ENCODE measurements at regions not wholly inside any gene's neighbourhood (a gene's known extent, or its start where the extent isn't known, plus 50 kb on each side); places are given as distances from the start of the nearest gene placed in this dataset.
"Not testable (repeated sequence)": the region's sequence is repeated elsewhere in the genome, so short reads cannot be mapped to it uniquely, and the experiment has no call there.

GRCh38 chr6:95741045-95741444 lies 163.7 kb downstream of the MANEA start:
- WGBS, 2 donors, result 62 to 63% methylated on average over 4 of the region's 4 CpGs

DNA sequence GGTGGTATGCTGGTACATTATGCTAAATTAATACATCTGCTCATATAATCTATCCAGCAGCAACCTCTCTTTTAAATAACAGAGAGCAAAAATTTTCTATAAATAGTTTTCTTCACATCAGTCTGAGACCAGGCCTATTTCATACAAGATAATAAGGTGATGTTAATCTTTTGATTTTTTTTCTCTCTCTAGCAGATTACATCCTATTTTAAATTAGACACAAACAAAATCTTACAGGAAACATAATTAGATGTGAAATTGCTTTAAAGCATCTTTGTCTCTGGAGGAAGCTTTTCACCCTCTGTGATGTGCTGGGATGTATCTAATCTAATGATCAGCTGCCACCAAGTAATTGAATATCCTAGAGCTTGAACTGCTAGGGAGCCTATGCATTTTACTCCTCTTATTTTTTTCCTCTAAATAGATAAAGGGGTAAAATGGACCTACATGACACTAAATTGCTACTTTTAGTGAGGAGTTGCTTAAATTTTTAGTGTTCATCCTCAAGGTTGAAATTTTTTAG lies 165.5 kb downstream of the MANEA start:
- Histone ChIP-seq H3K9me3 (ENCODE audit: control insufficient read depth in 4 of 4, insufficient read depth in 3 of 4, low read length in 3 of 4) (no peaks in the 10 kb centered on the region), H3K27me3 (ENCODE audit: control insufficient read depth in 3 of 3, insufficient read depth in 3 of 3, low read length in 2 of 3) (no peaks in the 10 kb centered on the region), H3K27ac (ENCODE audit: low read depth in 1 of 2, low read length in 1 of 2) (no peak overlapping the region), H3K9ac (ENCODE audit: insufficient read depth in 1 of 2, low read length in 2 of 2) (no peak overlapping the region), H3K4me1 (ENCODE audit: control insufficient read depth in 5 of 5, insufficient read depth in 5 of 5, low read length in 5 of 5) (no peaks in the 10 kb centered on the region), H3K4me3 (no peak overlapping the region), H3K36me3 (ENCODE audit: control insufficient read depth in 4 of 4, insufficient read depth in 4 of 4, low read length in 4 of 4) (no peaks in the 10 kb centered on the region)
- DNase-seq (no peak), ATAC-seq (ENCODE audit: insufficient read depth, low FRiP score) (no peak)
- TF ChIP-seq, protein P1, sequence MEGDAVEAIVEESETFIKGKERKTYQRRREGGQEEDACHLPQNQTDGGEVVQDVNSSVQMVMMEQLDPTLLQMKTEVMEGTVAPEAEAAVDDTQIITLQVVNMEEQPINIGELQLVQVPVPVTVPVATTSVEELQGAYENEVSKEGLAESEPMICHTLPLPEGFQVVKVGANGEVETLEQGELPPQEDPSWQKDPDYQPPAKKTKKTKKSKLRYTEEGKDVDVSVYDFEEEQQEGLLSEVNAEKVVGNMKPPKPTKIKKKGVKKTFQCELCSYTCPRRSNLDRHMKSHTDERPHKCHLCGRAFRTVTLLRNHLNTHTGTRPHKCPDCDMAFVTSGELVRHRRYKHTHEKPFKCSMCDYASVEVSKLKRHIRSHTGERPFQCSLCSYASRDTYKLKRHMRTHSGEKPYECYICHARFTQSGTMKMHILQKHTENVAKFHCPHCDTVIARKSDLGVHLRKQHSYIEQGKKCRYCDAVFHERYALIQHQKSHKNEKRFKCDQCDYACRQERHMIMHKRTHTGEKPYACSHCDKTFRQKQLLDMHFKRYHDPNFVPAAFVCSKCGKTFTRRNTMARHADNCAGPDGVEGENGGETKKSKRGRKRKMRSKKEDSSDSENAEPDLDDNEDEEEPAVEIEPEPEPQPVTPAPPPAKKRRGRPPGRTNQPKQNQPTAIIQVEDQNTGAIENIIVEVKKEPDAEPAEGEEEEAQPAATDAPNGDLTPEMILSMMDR (IDR thresholded peaks at IDR 0.05; ENCODE audit: control extremely low read depth, extremely low read depth), result no peak

More at GRCh38 chr6:95741045-95741444, 163.7 kb downstream of the MANEA start:
- Histone ChIP-seq H3K4me1 (ENCODE audit: control insufficient read depth in 5 of 5, insufficient read depth in 5 of 5, low read length in 5 of 5) (no peaks in the 10 kb centered on the region), H3K27me3 (ENCODE audit: control insufficient read depth in 3 of 3, insufficient read depth in 3 of 3, low read length in 2 of 3) (no peaks in the 10 kb centered on the region), H3K9ac (ENCODE audit: insufficient read depth in 1 of 2, low read length in 2 of 2) (no peak overlapping the region), H3K9me3 (ENCODE audit: control insufficient read depth in 4 of 4, insufficient read depth in 3 of 4, low read length in 3 of 4) (no peaks in the 10 kb centered on the region), H3K36me3 (ENCODE audit: control insufficient read depth in 4 of 4, insufficient read depth in 4 of 4, low read length in 4 of 4) (no peaks in the 10 kb centered on the region), H3K4me3 (no peak overlapping the region), H3K27ac (ENCODE audit: low read depth in 1 of 2, low read length in 1 of 2) (no peak overlapping the region)
- ATAC-seq (ENCODE audit: insufficient read depth, low FRiP score), result no peak
- no peak for DNase-seq
- TF ChIP-seq, protein P1 (IDR thresholded peaks at IDR 0.05; ENCODE audit: control extremely low read depth, extremely low read depth), result no peak

DNA sequence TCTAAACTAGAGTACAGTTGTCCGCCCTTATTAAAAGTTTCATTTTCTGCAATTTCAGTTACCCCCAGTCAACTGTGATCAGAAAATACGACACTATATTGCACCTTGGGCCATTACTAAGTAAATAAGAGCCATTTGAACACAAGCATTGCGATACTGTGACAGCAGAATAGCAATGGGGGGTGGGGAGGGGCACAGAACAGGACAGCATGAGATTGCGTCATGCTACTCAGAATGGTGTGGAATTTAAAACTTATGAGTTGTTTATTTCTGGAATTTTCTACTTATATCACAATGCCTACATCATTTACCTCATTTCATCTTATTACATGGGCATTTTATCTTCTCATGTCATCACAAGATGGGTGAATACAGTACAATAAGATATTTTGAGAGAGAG lies 166.3 kb downstream of the MANEA start:
- WGBS, 2 donors, result 66 to 72% methylated on average over 4 of the region's 4 CpGs
- H3K9ac ChIP-seq (ENCODE audit: insufficient read depth in 1 of 2, low read length in 2 of 2), result no peak overlapping the region
- H3K36me3 ChIP-seq (ENCODE audit: control insufficient read depth in 4 of 4, insufficient read depth in 4 of 4, low read length in 4 of 4), result no peaks in the 10 kb centered on the region
- TF ChIP-seq, protein P1 (IDR thresholded peaks at IDR 0.05; ENCODE audit: control extremely low read depth, extremely low read depth), result no peak
- H3K27me3 ChIP-seq (ENCODE audit: control insufficient read depth in 3 of 3, insufficient read depth in 3 of 3, low read length in 2 of 3), result no peaks in the 10 kb centered on the region
- no peaks in the 10 kb centered on the region for H3K9me3 ChIP-seq (ENCODE audit: control insufficient read depth in 4 of 4, insufficient read depth in 3 of 4, low read length in 3 of 4)
- DNase-seq, result no peak
- H3K4me1 ChIP-seq (ENCODE audit: control insufficient read depth in 5 of 5, insufficient read depth in 5 of 5, low read length in 5 of 5), result no peaks in the 10 kb centered on the region
- no peak for ATAC-seq (ENCODE audit: insufficient read depth, low FRiP score)
- H3K4me3 ChIP-seq, result no peak overlapping the region
- H3K27ac ChIP-seq (ENCODE audit: low read depth in 1 of 2, low read length in 1 of 2), result no peak overlapping the region

DNA sequence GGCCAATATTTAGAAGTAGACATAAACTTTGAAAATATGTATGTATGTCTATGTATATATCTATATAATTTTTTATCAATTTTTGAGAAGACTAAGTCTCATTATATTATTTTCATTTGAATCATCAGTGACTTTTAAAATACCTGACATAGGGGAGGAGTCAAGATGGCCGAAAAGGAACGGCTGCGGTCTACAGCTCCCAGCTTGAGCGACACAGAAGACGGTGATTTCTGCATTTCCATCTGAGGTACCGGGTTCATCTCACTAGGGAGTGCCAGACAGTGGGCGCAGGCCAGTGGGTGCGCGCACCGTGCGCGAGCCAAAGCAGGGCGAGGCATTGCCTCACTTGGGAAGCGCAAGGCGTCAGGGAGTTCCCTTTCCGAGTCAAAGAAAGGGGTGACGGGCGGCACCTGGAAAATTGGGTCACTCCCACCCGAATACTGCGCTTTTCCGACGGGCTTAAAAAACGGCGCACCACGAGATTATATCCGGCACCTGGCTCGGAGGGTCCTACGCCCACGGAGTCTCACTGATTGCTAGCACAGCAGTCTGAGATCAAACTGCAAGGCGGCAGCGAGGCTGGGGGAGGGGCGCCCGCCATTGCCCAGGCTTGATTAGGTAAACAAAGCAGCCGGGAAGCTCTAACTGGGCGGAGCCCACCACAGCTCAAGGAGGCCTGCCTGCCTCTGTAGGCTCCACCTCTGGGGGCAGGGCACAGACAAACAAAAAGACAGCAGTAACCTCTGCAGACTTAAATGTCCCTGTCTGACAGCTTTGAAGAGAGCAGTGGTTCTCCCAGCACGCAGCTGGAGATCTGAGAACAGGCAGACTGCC lies 181.1 kb downstream of the MANEA start:
- H3K9ac ChIP-seq (ENCODE audit: insufficient read depth in 1 of 2, low read length in 2 of 2); H3K27ac ChIP-seq (ENCODE audit: low read depth in 1 of 2, low read length in 1 of 2); H3K9me3 ChIP-seq (ENCODE audit: control insufficient read depth in 4 of 4, insufficient read depth in 3 of 4, low read length in 3 of 4); DNase-seq; H3K27me3 ChIP-seq (ENCODE audit: control insufficient read depth in 3 of 3, insufficient read depth in 3 of 3, low read length in 2 of 3); H3K4me1 ChIP-seq (ENCODE audit: control insufficient read depth in 5 of 5, insufficient read depth in 5 of 5, low read length in 5 of 5); ATAC-seq (ENCODE audit: insufficient read depth, low FRiP score); H3K36me3 ChIP-seq (ENCODE audit: control insufficient read depth in 4 of 4, insufficient read depth in 4 of 4, low read length in 4 of 4); H3K4me3 ChIP-seq: not testable (repeated sequence)
- WGBS, 2 donors, result 82 to 86% methylated on average over 15 to 36 of the region's 36 CpGs

All from lung (tissue), 11 donors.